Hematopoietic multipotent progenitor cell (in vitro differentiated cells): ENCODE measurements at regions not wholly inside any gene's neighbourhood (a gene's known extent, or its start where the extent isn't known, plus 50 kb on each side); places are given as distances from the start of the nearest gene placed in this dataset.
"Not testable (repeated sequence)": the region's sequence is repeated elsewhere in the genome, so short reads cannot be mapped to it uniquely, and the experiment has no call there.

Source experiments
- DNase-seq, 3 donors: peaks; one replicate each; pipeline ENCODE4 v3.0.0-alpha.2; 2011 to 2015; ENCODE audit warnings: low read depth in 2 of 3, low spot score in 2 of 3

- DNase-seq = no peak
Measured at GRCh38 chr22:17318817-17319216, 50.4 kb upstream of the CECR2 start.

GRCh38 chr22:17315310-17315709 is 54.0 kb upstream of the CECR2 start:
- no peak for DNase-seq

- DNase-seq = no peak
Measured at GRCh38 chr22:17314487-17314886, 54.8 kb upstream of the CECR2 start.

- DNase-seq = no peak
Measured at GRCh38 chr22:17313626-17314025, 55.6 kb upstream of the CECR2 start.

GRCh38 chr22:17307566-17307965 is 61.7 kb upstream of the CECR2 start:
- no peak for DNase-seq

GRCh38 chr22:17305076-17305475 is 64.2 kb upstream of the CECR2 start:
- no peak for DNase-seq

- DNase-seq = no peak
Measured at GRCh38 chr22:17303840-17304779, 65.2 kb upstream of the CECR2 start.

GRCh38 chr22:17303441-17303839 is 65.8 kb upstream of the CECR2 start:
- DNase-seq = no peak

- no peak for DNase-seq
Measured at GRCh38 chr22:17302616-17303015, 66.6 kb upstream of the CECR2 start.

GRCh38 chr22:17300926-17301325 is 68.3 kb upstream of the CECR2 start:
- DNase-seq = no peak

GRCh38 chr22:17298805-17299502 is 70.3 kb upstream of the CECR2 start:
- not testable (repeated sequence) for DNase-seq

GRCh38 chr22:17285656-17286055 is 66.4 kb upstream of the ADA2 start:
- DNase-seq = no peak

- peak in 1 of 3 donors; percentile 7 for DNase-seq
Measured at GRCh38 chr22:17284888-17285287, 65.7 kb upstream of the ADA2 start.

GRCh38 chr22:17284466-17284865 is 65.2 kb upstream of the ADA2 start:
- DNase-seq = peak in 1 of 3 donors; percentile 24

- not testable (repeated sequence) for DNase-seq
Measured at GRCh38 chr22:17283865-17284264, 64.6 kb upstream of the ADA2 start.

- no peak for DNase-seq
Measured at GRCh38 chr22:17283423-17283822, 64.2 kb upstream of the ADA2 start.

- DNase-seq = peak in 1 of 3 donors; percentile 36
Measured at GRCh38 chr22:17281440-17281841, 62.2 kb upstream of the ADA2 start.

- no peak for DNase-seq
Measured at GRCh38 chr22:17281026-17281425, 61.8 kb upstream of the ADA2 start.

GRCh38 chr22:17272511-17272991 is 53.3 kb upstream of the ADA2 start:
- no peak for DNase-seq

- no peak for DNase-seq
Measured at GRCh38 chr22:17271711-17272451, 52.6 kb upstream of the ADA2 start.
